Peyer's patch (tissue), 4 donors: ENCODE measurements at regions not wholly inside any gene's neighbourhood (a gene's known extent, or its start where the extent isn't known, plus 50 kb on each side); places are given as distances from the start of the nearest gene placed in this dataset.

Experiments
- DNase-seq, 3 donors: peaks; one replicate each; pipeline ENCODE4 v3.0.0-alpha.2; 2017 to 2019
- H3K27ac ChIP-seq, 4 donors: fragments of 200-600 bp; sonication (generic); one replicate each; pipeline ENCODE4 v1.5.1; 2016 to 2019
- H3K27me3 ChIP-seq, 2 donors: fragments of 200-600 bp; sonication (generic); one replicate each; pipeline ENCODE4 v1.5.1; 2019
- H3K36me3 ChIP-seq, 3 donors: fragments of 200-600 bp; sonication (generic); one replicate each; pipeline ENCODE4 v1.5.1; 2016 to 2019
- H3K4me1 ChIP-seq, 4 donors: fragments of 200-600 bp; sonication (generic); one replicate each; pipeline ENCODE4 v1.5.1; 2016 to 2019
- H3K4me3 ChIP-seq, 4 donors: fragments of 200-600 bp; sonication (generic); 1 replicate in 3 of 4; 2 replicates in 1 of 4; pipeline ENCODE4 v1.5.1; 2016 to 2019; ENCODE audit warnings: mild to moderate bottlenecking in 1 of 4
- H3K9me3 ChIP-seq, 4 donors: fragments of 200-600 bp; sonication (generic); one replicate each; pipeline ENCODE4 v1.5.1; 2016 to 2019; ENCODE audit warnings: mild to moderate bottlenecking in 1 of 4
- CTCF ChIP-seq, 6 experiments: fragments of 450-650 bp in 4 of 6; fragments of 200-600 bp in 2 of 6; sonication (generic) in 1 of 6; IDR thresholded peaks; one replicate each; pipeline ENCODE4 v1.5.1; 2017 to 2019; ENCODE audit warnings: antibody characterized with exemption in 6 of 6, mild to moderate bottlenecking in 3 of 6, moderate library complexity in 1 of 6
- POLR2A ChIP-seq, 2 donors: fragments of 450-650 bp; IDR thresholded peaks; one replicate each; pipeline ENCODE4 v1.5.1; 2017; ENCODE audit warnings: antibody characterized with exemption in 2 of 2, mild to moderate bottlenecking in 2 of 2, moderate library complexity in 2 of 2

- Histone ChIP-seq H3K27me3 (no peaks in the 10 kb centered on the region), H3K9me3 (no peaks in the 10 kb centered on the region), H3K27ac (no peak overlapping the region), H3K36me3 (no peaks in the 10 kb centered on the region), H3K4me1 (no peaks in the 10 kb centered on the region), H3K4me3 (no peak overlapping the region)
- TF ChIP-seq POLR2A (IDR thresholded peaks at IDR 0.05) (no peak), CTCF (IDR thresholded peaks at IDR 0.05) (no peak)
- no peak for DNase-seq
Measured at GRCh38 chr18:24991141-24992060, 360.6 kb downstream of the ZNF521 start.

- Histone ChIP-seq H3K27ac (no peak overlapping the region), H3K27me3 (no peaks in the 10 kb centered on the region), H3K9me3 (no peaks in the 10 kb centered on the region), H3K4me3 (no peak overlapping the region), H3K4me1 (no peaks in the 10 kb centered on the region), H3K36me3 (no peaks in the 10 kb centered on the region)
- DNase-seq, result no peak
- TF ChIP-seq POLR2A (IDR thresholded peaks at IDR 0.05) (no peak), CTCF (IDR thresholded peaks at IDR 0.05) (no peak)
Measured at GRCh38 chr18:24992491-24992890, 359.5 kb downstream of the ZNF521 start.

- no peak overlapping the region for H3K27ac ChIP-seq
- H3K4me1 ChIP-seq, result no peaks in the 10 kb centered on the region
- H3K4me3 ChIP-seq, result no peak overlapping the region
- TF ChIP-seq POLR2A (IDR thresholded peaks at IDR 0.05), result no peak
- TF ChIP-seq CTCF (IDR thresholded peaks at IDR 0.05), result no peak
- H3K36me3 ChIP-seq, result no peaks in the 10 kb centered on the region
- no peak for DNase-seq
- H3K9me3 ChIP-seq, result no peaks in the 10 kb centered on the region
- no peaks in the 10 kb centered on the region for H3K27me3 ChIP-seq
Measured at GRCh38 chr18:24993628-24994027, 358.3 kb downstream of the ZNF521 start.

- no peaks in the 10 kb centered on the region for H3K9me3 ChIP-seq
- H3K27me3 ChIP-seq, result no peaks in the 10 kb centered on the region
- H3K27ac ChIP-seq, result no peak overlapping the region
- no peaks in the 10 kb centered on the region for H3K4me1 ChIP-seq
- TF ChIP-seq CTCF (IDR thresholded peaks at IDR 0.05) (no peak), POLR2A (IDR thresholded peaks at IDR 0.05) (no peak)
- H3K36me3 ChIP-seq, result no peaks in the 10 kb centered on the region
- no peak overlapping the region for H3K4me3 ChIP-seq
- no peak for DNase-seq
Measured at GRCh38 chr18:24995056-24995455, 356.9 kb downstream of the ZNF521 start.

- H3K4me1 ChIP-seq, result no peaks in the 10 kb centered on the region
- no peak for TF ChIP-seq CTCF (IDR thresholded peaks at IDR 0.05)
- no peak for TF ChIP-seq POLR2A (IDR thresholded peaks at IDR 0.05)
- H3K4me3 ChIP-seq, result no peak overlapping the region
- no peak overlapping the region for H3K27ac ChIP-seq
- H3K9me3 ChIP-seq, result no peaks in the 10 kb centered on the region
- H3K36me3 ChIP-seq, result no peaks in the 10 kb centered on the region
- no peak for DNase-seq
- H3K27me3 ChIP-seq, result no peaks in the 10 kb centered on the region
Measured at GRCh38 chr18:24995755-24996154, 356.2 kb downstream of the ZNF521 start.
